ENCODE measurements at regions not wholly inside any gene's neighbourhood (a gene's known extent, or its start where the extent isn't known, plus 50 kb on each side); places are given as distances from the start of the nearest gene placed in this dataset.
"Not testable (repeated sequence)": the region's sequence is repeated elsewhere in the genome, so short reads cannot be mapped to it uniquely, and the experiment has no call there.

DNA sequence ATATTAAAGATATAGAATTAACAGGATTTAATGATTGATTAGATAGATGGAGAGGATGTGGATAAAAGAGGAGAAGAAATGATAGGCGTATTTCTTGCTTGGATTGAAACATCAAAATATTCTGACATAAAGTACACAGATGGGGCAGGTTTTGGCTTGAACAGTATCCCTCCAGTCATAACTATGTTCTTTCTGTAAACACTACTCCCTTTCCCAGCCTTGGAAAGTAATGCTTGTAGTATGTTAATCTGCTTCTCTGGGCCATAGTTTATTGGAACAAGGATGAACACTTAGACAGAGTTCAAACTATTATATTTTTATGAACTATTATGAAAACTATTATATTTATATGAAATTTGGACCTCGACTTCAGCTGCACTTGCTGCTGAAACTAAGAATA lies 419.2 kb downstream of the AASDHPPT start:
- no peak for DNase-seq

DNA sequence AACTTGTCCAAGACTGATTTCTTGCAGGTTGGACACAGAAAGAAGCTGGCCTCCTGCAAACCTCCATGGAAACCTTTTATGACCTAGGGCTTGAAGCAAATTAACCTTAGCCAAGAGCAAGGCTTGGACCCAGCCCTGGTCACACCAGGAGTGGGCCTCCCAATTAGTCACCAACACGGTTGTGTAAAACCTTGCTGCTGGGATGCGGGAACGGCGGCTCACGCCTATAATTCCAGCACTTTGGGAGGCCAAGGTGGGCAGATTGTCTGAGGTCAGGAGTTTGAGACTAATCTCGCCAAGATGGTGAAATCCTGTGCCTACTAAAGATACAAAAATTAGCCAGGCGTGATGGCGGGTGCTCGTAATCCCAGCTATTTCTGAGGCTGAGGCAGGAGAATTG lies 419.9 kb downstream of the AASDHPPT start:
- DNase-seq, result no peak

DNA sequence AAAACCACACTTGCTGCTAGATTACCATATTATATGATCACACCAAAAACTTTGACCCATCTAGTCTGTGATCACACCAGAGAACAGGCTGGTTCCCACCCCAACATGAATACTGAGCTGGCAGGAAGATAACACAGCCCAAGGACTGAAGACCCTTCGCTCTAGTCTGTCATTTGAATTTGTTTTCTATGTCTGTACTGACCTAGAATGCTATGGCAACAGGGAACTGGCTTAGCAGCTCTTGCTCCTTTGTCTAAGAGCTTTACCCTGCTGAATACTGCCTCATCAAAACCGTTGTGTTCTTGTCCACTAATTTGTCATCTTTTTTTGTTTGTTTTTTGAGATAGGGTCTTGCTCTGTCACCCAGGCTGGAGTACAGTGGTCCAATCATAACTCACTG lies 420.4 kb downstream of the AASDHPPT start:
- no peak for DNase-seq

DNA sequence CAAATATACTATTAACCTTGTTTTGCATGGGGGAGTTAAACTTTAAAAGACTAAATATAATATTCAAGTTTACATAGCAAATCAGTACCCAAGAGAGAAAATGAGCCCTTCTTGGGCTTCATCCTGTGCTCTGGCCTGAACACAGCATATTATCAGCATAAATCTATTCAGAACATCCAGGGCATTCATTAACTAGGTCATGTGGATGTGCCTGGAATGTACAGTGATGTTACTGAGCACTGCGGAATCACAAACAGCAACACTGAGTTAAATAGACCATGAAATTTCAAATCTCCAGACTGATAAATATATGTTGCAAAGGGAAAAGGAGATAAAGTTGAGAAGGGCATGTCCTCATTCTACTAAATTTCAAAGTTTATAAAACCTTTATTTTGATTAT lies 426.4 kb downstream of the AASDHPPT start:
- DNase-seq, result no peak

DNA sequence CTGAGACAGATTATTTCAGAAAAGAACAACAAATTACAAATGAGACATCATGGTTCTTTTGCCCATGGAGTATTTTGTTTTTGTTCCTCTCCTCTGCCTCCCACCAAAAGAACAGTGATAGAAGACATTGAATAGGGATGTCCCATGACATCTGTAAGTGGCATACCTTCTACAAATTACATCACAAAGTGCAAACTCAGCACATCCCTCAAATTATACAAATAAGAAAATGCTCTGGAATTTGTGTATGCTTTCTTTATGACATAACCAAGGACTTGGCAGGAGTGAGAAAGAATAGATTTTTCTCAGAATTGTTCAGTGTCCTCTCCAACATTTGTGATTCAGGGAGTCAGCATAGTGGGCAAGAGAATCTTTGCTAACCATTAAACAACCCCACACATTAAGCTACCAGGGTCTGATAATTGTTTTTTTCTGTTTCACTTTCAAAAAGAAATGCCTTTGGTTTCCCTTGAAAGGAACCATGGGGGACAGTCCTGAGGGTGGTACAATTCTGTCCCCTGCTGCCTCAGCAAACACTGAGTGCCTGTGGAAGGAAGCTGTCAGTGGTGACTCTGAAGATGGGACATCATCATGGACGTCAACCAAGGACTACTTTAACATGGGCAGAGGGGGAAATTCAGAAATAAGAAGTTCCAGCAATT lies 430.3 kb downstream of the AASDHPPT start:
- no peak for DNase-seq

DNA sequence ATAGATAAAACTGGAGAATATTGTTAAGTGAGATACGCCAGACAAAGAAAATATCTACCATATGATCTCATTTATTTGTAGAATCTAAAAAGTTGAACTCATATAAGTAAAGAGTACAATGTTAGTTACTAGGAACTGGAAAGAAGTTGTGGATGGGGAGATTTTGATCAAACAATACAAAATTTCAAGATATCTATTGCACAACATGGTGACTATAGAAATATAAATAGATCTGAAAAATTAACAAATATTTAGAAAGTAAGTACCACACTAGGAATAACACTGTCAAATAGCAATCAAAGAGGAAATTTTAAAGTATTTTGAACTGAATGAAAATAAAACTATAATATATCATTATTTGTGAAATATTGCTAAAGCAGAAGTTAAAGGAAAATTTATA lies 437.2 kb downstream of the AASDHPPT start:
- no peak for DNase-seq

DNA sequence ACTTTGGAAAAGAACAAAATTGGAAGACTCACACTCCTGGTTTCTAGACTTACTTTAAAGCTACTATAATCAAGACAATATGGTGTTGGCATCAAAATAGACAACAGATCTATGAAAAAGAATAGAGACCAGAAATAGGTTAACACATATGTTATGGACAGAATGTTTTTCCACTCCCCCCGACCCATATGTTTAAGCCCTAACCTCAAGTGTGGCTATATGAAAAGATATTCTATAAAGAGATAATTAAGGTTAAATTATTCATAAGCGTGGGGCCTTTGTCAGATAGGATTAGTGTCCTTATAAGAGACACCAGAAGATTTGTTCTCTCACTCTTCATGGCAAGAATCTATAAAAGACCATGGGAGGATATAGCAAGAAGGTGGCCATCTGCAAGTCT lies 440.0 kb downstream of the AASDHPPT start:
- DNase-seq, result no peak

DNA sequence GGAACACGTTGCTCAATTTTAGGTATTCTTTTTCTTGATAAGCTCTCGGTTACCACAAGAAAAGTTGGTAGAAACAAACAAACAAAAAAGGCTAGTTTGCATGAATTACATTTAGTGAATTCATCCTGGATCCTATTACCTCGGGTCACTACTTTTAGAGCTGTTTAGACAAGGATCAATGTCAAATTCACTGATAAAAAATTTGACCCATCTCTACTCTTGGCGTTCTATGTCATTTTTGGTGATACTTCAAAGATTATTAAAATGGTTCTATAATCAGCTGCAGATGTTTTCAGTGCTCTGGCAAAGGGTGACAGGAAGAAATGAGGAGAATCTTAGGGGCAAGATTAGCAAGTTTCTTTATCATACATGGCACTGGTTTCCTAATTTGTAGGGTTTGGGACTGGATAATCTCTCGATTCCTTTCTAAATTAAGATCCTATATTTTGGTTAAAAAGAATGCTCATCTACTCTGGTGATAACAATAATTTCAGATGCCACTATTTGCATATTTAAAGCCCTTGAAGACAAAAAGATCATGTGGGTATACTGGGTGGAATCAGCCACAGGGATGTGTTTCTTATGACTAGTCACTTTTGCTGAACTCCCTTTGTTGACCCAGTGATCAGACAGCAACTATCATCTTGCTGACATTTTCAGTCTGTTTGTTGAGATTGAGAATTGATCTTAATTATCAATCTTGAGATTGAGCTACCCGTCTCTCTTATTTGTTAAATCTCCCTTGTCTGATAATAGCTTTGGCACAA lies 442.9 kb downstream of the AASDHPPT start:
- DNase-seq, result no peak

DNA sequence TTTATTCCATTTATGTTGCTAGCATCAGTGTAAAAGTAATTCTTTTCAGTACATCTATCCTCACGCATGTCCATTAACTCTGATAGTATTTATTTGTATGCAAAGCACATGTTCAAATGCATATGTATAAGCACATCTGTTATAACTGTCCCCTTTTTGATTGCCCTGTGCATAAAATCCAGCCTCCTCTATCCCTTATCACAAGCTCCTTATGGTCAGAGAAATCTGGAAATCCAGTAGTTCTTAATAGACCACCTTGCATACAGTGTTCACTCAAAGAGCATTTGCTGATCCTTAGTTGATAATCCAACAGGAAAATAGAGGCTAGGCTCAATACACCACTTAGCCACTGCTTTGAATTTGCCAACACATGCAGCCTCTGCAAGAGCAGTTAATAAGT lies 443.5 kb downstream of the AASDHPPT start:
- DNase-seq, result no peak

DNA sequence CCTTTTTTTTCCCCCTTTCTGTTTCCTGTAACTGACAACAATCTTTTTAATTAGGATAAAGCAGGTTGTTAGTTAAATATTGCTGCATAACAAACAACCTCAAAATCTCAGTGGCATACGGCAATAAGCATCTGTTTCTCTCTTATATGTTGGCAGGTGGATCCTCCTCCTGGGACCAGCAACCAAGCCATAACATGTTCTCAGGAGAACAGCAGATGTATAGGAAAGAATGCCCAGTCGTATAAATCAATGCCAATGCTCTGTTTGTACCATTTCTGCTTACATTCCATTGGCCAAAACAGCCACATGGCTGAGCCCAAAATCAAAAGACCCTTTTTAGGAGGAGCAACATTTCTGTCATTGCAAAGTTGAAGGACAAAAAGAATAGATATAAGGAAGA lies 445.7 kb downstream of the AASDHPPT start:
- DNase-seq, result no peak

DNA sequence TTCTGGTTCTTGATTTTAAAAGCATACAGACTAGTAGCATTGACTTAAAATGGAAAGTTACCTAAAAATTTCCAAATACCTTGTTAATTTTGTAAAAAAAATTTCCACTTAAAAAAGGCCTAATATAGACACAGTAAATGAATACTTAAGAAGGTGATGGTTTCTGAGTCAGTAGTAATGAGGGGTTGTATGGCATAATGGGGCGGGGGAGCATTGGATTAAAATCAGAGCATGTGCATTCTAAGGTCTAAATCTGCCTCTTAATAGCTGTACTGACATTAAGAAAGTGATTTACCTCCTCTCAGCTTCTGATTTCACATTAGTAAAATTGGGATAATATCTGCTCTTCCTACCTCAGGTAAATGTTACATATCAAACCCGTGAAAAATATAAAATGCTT lies 446.5 kb downstream of the AASDHPPT start:
- no peak for DNase-seq

DNA sequence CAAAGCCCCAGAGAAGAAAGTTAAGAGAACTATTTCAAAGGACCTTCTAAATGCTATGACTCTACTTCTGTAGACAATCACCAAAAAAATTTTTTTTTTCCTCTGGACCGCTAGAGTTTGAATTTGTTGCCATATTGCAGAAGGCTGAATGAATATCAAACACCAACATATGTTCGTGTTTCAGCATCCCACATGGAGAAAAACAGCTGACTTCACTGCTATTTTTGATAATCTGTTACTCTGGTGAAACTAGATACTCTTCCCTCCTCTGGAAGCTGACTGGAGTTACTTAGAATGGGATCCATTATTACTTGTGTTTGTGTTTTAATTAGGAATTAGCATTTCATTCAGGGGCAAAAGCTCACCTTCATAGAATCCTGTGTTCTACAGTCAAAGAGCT lies 447.0 kb downstream of the AASDHPPT start:
- DNase-seq, result no peak

DNA sequence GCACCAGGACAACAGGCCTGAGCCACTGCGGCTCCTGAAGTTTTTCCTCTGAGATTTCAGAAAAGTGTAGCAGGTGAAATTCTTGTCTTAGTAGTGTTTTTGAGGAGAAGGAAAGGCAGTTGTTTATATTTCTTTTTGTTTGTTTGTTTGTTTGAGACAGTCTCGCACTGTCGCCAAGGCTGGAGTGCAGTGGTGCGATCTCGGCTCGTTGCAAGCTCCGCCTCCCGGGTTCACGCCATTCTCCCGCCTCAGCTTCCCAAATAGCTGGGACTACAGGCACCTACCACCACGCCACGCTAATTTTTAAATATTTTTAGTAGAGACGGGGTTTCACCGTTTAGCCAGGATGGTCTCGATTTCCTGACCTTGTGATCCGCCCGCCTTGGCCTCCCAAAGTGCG lies 454.2 kb downstream of the AASDHPPT start:
- not testable (repeated sequence) for DNase-seq

DNA sequence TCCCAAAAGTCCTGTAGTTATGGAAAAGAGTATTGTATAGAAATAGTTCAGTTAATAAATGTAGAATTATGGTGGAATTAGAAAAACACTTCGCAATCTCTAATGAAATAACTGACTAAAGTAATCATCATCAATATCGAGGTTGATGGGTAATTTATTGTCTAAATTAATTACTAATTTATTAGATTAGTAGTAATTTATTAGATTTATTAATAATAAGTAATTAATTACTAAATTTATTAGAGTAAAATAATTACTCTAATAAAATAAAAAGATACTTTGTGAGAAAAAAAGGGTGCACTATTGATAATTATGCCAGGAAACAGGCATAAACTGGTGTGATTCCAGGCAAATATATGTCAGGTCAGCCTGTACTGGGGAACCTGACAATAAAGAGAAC lies 455.6 kb downstream of the AASDHPPT start:
- no peak for DNase-seq

DNA sequence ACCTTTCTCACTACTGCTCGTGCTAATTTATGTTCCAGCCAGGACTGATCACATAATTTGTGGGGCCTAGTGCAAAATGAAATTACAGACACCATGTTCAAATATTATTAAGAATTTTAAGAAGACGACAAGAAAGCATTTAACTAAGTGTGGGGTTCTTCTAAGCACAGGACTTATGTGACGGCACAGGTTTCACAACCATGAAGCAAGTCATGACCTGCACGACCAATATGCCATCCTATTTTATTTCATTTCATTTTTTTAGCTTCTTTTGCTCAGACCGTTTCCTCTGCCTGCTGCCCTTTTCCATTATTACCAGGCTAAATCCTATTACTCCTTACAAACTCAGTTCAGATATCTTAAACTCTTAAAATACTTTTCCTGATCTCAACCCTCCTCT lies 462.5 kb downstream of the AASDHPPT start:
- DNase-seq, result no peak

DNA sequence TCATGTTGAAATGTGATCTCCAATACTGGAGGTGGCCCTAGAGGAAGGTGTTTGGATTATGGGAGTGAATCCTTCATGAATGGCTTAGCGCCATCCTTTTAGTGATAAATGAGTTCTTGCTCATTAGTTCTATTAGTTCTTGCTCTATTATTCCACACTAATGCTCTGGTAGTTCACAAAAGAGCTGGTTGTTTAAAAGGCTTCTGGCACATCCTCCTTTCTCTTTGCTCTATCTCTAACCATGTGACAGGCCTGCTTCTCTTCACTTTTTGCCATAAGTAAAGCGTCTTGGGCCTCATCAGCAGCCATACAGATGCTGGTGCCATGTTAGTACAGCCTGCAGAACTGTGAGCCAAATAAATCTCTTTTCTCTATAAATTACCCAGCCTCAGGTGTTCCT lies 469.9 kb downstream of the GUCY1A2 start:
- DNase-seq, result no peak

DNA sequence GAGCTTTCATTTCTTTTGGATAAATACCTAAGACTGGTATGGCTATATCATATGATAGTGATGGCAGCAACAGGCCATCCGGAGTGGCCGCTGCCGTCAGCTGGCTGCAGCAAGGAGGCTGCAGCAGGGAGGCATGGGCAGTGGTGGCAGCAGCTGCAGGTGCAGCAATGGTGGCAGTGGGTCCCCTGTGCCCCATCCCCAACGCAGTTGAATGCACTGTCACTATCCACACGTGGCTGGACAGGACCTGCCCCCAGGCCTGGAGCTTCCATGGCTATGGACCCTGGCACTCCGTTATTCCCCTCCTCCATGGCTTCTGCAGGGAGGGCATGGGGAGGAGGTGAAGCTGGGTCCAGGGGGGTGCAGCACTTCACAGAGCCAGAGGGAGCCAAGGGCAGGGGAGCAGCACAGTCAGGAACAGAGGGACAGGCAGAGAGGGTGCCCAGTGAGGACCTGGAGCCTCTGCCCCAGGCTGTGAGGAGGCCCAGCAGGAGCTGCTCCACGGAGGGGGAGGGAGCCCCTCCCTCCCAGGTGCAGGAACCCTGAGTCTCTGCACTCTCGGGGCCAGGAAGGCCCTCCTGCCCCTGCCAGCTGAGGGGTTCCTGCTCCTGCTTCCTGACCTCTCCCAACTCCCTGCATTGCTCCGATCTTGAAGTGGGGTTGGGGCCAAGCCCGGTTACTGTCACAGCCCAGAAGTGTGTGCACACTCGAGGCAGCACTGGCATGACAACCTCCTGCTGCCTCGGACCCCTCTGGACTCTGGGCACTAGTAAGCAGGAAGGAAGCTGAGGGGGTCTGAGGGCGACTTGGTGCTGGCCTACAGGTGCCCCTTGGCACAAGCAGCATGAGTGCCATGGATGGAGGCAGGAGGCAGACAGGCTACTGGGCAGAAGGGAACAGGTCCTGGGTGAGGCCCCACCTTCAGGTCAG lies 466.3 kb downstream of the GUCY1A2 start:
- no peak for DNase-seq

DNA sequence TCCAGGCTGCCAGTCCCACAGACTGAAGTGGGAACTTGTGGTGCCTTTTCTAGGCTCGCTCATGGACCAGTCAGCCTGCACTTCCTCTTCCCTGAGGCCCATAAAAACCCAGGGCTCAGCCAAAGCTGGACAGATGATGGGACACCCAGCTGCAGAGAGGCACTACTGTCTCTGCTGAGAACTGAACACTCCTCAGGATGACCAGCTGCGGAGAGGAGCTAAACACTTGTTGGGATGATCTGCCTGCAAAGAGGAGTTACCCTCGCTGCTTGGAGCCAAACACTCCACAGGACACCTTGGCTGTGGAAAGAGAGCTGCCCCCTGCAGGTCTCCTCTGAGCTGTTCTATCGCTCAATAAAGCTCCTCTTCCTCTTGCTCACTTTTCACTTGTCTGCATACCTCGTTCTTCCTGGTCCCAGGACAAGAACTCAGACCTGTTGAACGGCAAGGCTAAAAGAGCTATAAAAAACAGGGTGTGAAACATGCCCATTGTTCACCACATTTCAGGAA lies 465.5 kb downstream of the GUCY1A2 start:
- no peak for DNase-seq

DNA sequence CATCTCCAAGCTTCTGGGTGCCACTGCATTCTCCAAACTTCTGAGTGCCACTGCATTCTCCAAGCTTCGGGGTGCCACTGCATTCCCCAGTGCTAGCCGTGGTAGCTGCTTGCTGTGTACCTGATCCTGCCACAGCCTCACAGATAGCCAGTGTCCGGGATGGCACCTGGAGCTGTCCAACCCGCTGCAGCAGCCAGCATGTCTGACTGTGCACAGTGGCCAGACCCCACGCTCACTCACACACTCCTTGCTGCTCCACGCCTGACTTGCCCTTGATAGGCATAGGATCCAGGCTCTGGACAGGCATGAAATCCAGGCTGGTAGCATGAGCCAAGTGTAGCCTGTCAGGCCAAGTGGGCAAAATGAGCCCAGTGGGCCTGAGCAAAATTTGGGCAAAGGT lies 465.0 kb downstream of the GUCY1A2 start:
- DNase-seq, result no peak

DNA sequence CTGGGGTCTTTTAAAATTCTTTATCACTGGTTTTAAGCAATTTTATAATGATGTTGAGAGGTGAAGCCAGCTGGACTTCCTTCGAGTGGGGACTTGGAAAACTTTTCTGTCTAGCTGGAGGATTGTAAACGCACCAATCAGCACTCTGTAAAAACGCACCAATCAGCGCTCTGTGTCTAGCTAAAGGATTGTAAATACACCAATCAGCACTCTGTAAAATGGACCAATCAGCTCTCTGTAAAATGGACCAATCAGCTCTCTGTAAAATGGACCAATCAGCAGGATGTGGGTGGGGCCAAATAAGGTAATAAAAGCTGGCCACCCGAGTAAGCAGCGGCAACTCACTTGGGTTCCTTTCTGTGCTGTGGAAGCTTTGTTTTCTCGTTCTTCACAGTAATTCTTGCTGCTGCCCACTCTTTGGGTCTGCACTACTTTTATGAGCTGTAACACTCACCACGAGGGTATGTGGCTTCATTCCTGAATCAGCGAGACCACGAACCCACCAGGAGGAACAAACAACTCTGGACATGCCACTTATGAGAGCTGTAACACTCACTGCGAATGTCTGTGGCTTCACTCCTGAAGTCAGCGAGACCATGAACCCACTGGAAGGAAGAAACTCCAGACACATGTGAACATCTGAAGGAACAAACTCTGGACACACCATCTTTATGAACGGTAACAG lies 462.6 kb downstream of the GUCY1A2 start:
- not testable (repeated sequence) for DNase-seq

DNA sequence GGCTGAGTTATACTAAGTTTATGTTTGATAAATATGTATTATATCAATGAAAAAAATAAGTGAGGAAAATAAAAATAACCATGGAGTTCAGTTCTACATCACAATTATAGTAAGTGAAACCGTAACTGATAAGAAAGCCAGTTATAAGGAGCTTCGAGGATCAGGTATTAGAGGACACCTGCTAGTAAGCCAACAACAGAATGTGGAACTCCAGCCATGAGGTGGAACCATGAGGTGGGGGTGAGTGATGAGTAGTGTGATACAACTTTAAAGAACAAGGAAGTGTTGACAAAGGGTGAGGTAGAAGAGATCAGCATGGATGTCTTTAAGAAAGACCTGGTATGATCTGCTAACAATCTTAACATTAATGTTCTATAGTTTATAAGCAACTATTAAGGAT lies 452.9 kb downstream of the GUCY1A2 start:
- DNase-seq, result no peak

DNA sequence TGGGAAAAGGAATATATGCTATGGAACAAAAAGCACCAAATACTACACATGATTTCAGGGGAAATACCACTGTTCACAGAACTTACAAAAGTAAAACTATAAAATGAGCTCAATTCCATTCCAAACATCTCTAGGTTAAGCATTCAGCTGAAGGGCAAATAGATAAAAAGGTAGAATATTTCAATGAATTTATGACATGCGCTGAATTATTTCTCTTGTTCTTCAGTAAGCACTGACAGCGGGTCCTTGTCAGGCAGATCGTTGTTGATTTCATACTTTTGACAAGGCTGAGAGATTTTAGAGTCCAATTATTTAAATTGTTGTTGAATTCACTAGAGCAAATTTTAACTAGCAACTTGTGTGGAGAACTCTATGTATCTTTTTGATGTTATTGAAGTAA lies 449.6 kb downstream of the GUCY1A2 start:
- no peak for DNase-seq
